Activated naive CD8-positive, alpha-beta T cell treated with anti-CD3 and anti-CD28 coated beads, Interleukin-2, amount 10 ng/mL, durations not matched to agents 7 days and 5 days (primary cell): ENCODE measurements at regions not wholly inside any gene's neighbourhood (a gene's known extent, or its start where the extent isn't known, plus 50 kb on each side); places are given as distances from the start of the nearest gene placed in this dataset.
"Not testable (repeated sequence)": the region's sequence is repeated elsewhere in the genome, so short reads cannot be mapped to it uniquely, and the experiment has no call there.

Source experiments
- ATAC-seq: fragments of 150-1000 bp; cut with Tn5 transposase; one replicate; pipeline ENCODE4 v1.10.0; 2021; ENCODE audit warnings: low read depth, moderate library complexity
- POLR2A ChIA-PET: fragments of 350-600 bp; sonication (Branson Sonifier 250); formaldehyde crosslinking; loops from one replicate; lab custom pipeline; 2021; ENCODE audit warnings: antibody characterized with exemption; lab: Charles Lee
- DNase-seq: peaks from one replicate; pipeline ENCODE4 v3.0.0; 2021
- H3K27ac Mint-ChIP-seq: one replicate; pipeline ENCODE4 v1.8.0; 2022; ENCODE audit warnings: mild to moderate bottlenecking, mixed read lengths
- H3K27me3 Mint-ChIP-seq: one replicate; pipeline ENCODE4 v1.8.0; 2022; ENCODE audit warnings: mild to moderate bottlenecking, moderate library complexity, mixed read lengths
- H3K36me3 Mint-ChIP-seq: one replicate; pipeline ENCODE4 v1.8.0; 2021; ENCODE audit warnings: mild to moderate bottlenecking, mixed read lengths
- H3K4me1 Mint-ChIP-seq: one replicate; pipeline ENCODE4 v1.8.0; 2021; ENCODE audit warnings: mixed read lengths
- H3K4me3 Mint-ChIP-seq: one replicate; pipeline ENCODE4 v1.8.0; 2022; ENCODE audit warnings: mild to moderate bottlenecking, moderate library complexity, mixed read lengths
- H3K9me3 Mint-ChIP-seq: one replicate; pipeline ENCODE4 v1.8.0; 2021; ENCODE audit warnings: mixed read lengths

- Mint-ChIP-seq H3K27me3 (peaks cover 17% of the 10 kb centered on the region), H3K9me3 (peaks cover 9% of the 10 kb centered on the region), H3K36me3 (no peaks in the 10 kb centered on the region), H3K4me3 (no peak overlapping the region), H3K27ac (no peak overlapping the region), H3K4me1 (no peaks in the 10 kb centered on the region)
- POLR2A ChIA-PET: no interaction called here
- ATAC-seq: no peak
- no peak for DNase-seq
These were observed 100.7 kb downstream of the CRLF2 start for GRCh38 chrX:1111601-1112300.

- peaks cover 9% of the 10 kb centered on the region for H3K9me3 Mint-ChIP-seq
- DNase-seq: no peak
- POLR2A ChIA-PET: no interaction called here
- H3K36me3 Mint-ChIP-seq: no peaks in the 10 kb centered on the region
- H3K27me3 Mint-ChIP-seq: peaks cover 26% of the 10 kb centered on the region
- H3K4me1 Mint-ChIP-seq: no peaks in the 10 kb centered on the region
- no peak overlapping the region for H3K27ac Mint-ChIP-seq
- ATAC-seq: no peak
- H3K4me3 Mint-ChIP-seq: no peak overlapping the region
These were observed 102.8 kb downstream of the CRLF2 start for GRCh38 chrX:1109580-1110119.

- H3K36me3 Mint-ChIP-seq: no peaks in the 10 kb centered on the region
- DNase-seq: no peak
- no peak overlapping the region for H3K27ac Mint-ChIP-seq
- POLR2A ChIA-PET: no interaction called here
- no peak overlapping the region for H3K4me3 Mint-ChIP-seq
- H3K4me1 Mint-ChIP-seq: no peaks in the 10 kb centered on the region
- peaks cover 26% of the 10 kb centered on the region for H3K27me3 Mint-ChIP-seq
- no peak for ATAC-seq
- peaks cover 9% of the 10 kb centered on the region for H3K9me3 Mint-ChIP-seq
These were observed 103.7 kb downstream of the CRLF2 start for GRCh38 chrX:1108501-1109445.

- Mint-ChIP-seq H3K27me3 (peaks cover 16% of the 10 kb centered on the region), H3K4me3 (no peak overlapping the region), H3K36me3 (no peaks in the 10 kb centered on the region), H3K4me1 (no peaks in the 10 kb centered on the region), H3K9me3 (peaks cover 9% of the 10 kb centered on the region), H3K27ac (no peak overlapping the region)
- POLR2A ChIA-PET: no interaction called here
- DNase-seq (no peak), ATAC-seq (no peak)
These were observed 105.8 kb downstream of the CRLF2 start for GRCh38 chrX:1106478-1107210.

GRCh38 chrX:1105671-1106419, 106.6 kb downstream of the CRLF2 start:
- Mint-ChIP-seq H3K36me3 (no peaks in the 10 kb centered on the region), H3K9me3 (peaks cover 6% of the 10 kb centered on the region)
- POLR2A ChIA-PET: no interaction called here

GRCh38 chrX:1105031-1105430, 107.4 kb downstream of the CRLF2 start:
- H3K36me3 Mint-ChIP-seq, DNase-seq, ATAC-seq, H3K4me1 Mint-ChIP-seq, H3K27ac Mint-ChIP-seq, POLR2A ChIA-PET, H3K4me3 Mint-ChIP-seq, H3K9me3 Mint-ChIP-seq: not testable (repeated sequence)
- H3K27me3 Mint-ChIP-seq: peaks cover 16% of the 10 kb centered on the region

More at GRCh38 chrX:1105671-1106419, 106.6 kb downstream of the CRLF2 start:
- no peak overlapping the region for H3K27ac Mint-ChIP-seq
- ATAC-seq: no peak
- peaks cover 14% of the 10 kb centered on the region for H3K27me3 Mint-ChIP-seq
- no peak for DNase-seq
- no peak overlapping the region for H3K4me3 Mint-ChIP-seq
- H3K4me1 Mint-ChIP-seq: no peaks in the 10 kb centered on the region

GRCh38 chrX:1103360-1103759, 109.1 kb downstream of the CRLF2 start:
- Mint-ChIP-seq H3K27me3 (peaks cover 16% of the 10 kb centered on the region), H3K27ac (no peak overlapping the region), H3K4me1 (peaks cover 1% of the 10 kb centered on the region), H3K9me3 (no peaks in the 10 kb centered on the region), H3K36me3 (no peaks in the 10 kb centered on the region), H3K4me3 (no peak overlapping the region)
- POLR2A ChIA-PET: no interaction called here
- ATAC-seq (no peak), DNase-seq (no peak)

- H3K4me1 Mint-ChIP-seq: peaks cover 1% of the 10 kb centered on the region
- no peak for ATAC-seq
- POLR2A ChIA-PET: no interaction called here
- H3K27ac Mint-ChIP-seq: no peak overlapping the region
- no peak for DNase-seq
- no peaks in the 10 kb centered on the region for H3K36me3 Mint-ChIP-seq
- peaks cover 14% of the 10 kb centered on the region for H3K27me3 Mint-ChIP-seq
- no peak overlapping the region for H3K4me3 Mint-ChIP-seq
- no peaks in the 10 kb centered on the region for H3K9me3 Mint-ChIP-seq
These were observed 109.7 kb downstream of the CRLF2 start for GRCh38 chrX:1102786-1103185.

GRCh38 chrX:1102221-1102620, 110.2 kb downstream of the CRLF2 start:
- H3K4me3 Mint-ChIP-seq, ATAC-seq, H3K36me3 Mint-ChIP-seq, H3K9me3 Mint-ChIP-seq, POLR2A ChIA-PET, DNase-seq, H3K27ac Mint-ChIP-seq, H3K4me1 Mint-ChIP-seq: not testable (repeated sequence)
- H3K27me3 Mint-ChIP-seq: peaks cover 14% of the 10 kb centered on the region

GRCh38 chrX:1099146-1099770, 113.2 kb downstream of the CRLF2 start:
- H3K4me3 Mint-ChIP-seq: no peak overlapping the region
- H3K36me3 Mint-ChIP-seq: no peaks in the 10 kb centered on the region
- ATAC-seq (no peak), DNase-seq (no peak)
- POLR2A ChIA-PET: no interaction called here
- H3K4me1 Mint-ChIP-seq: peaks cover 1% of the 10 kb centered on the region
- H3K27me3 Mint-ChIP-seq: peaks cover 5% of the 10 kb centered on the region
- H3K9me3 Mint-ChIP-seq: peaks cover 4% of the 10 kb centered on the region
- no peak overlapping the region for H3K27ac Mint-ChIP-seq

- no peak overlapping the region for H3K27ac Mint-ChIP-seq
- no peak for DNase-seq
These were observed 115.1 kb downstream of the CRLF2 start for GRCh38 chrX:1097328-1097727.

GRCh38 chrX:1094566-1095333, 117.7 kb downstream of the CRLF2 start:
- H3K27ac Mint-ChIP-seq: no peak overlapping the region

More at GRCh38 chrX:1097328-1097727, 115.1 kb downstream of the CRLF2 start:
- Mint-ChIP-seq H3K4me1 (peaks cover 5% of the 10 kb centered on the region), H3K36me3 (no peaks in the 10 kb centered on the region), H3K4me3 (no peak overlapping the region), H3K9me3 (peaks cover 4% of the 10 kb centered on the region), H3K27me3 (peaks cover 5% of the 10 kb centered on the region)
- no peak for ATAC-seq
- POLR2A ChIA-PET: no interaction called here

More at GRCh38 chrX:1094566-1095333, 117.7 kb downstream of the CRLF2 start:
- H3K4me1 Mint-ChIP-seq: peaks cover 5% of the 10 kb centered on the region
- ATAC-seq (no peak), DNase-seq (no peak)
- peaks cover 4% of the 10 kb centered on the region for H3K9me3 Mint-ChIP-seq
- H3K4me3 Mint-ChIP-seq: no peak overlapping the region
- POLR2A ChIA-PET: no interaction called here
- no peaks in the 10 kb centered on the region for H3K36me3 Mint-ChIP-seq
- H3K27me3 Mint-ChIP-seq: peaks cover 2% of the 10 kb centered on the region
